ENCODE measurements at regions not wholly inside any gene's neighbourhood (a gene's known extent, or its start where the extent isn't known, plus 50 kb on each side); places are given as distances from the start of the nearest gene placed in this dataset.

DNA sequence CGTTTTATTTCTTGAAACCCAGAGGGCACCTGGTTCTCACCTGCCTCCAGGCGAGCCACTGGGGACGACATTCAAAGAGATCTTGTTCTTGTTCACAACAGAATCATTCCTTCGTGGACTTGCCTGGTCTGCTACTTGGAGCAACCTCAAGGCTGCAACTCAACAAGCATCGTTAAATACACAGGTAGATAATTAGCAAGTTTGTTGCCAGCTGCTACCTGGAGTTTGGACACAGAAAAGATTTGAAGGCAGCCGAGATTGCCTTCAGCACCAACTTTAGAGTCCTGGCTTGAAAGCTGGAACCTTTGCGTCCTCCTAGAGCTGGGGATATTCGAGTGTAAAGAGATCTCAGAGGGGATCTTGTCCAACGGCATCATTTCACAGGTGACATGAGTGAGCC, 89.6 kb upstream of the C7orf33 start:
- Histone ChIP-seq H3F3A (replicated peaks; ENCODE audit: low read depth) (0 out of 2 replicates have a peak, but pooled peaks cover 3% of the 10 kb centered on the region), H3K4me2 (peak overlapping the region; percentile 71; the same call in 1 of the 2 replicates), H3K9me2 (ENCODE audit: insufficient read depth) (no peaks in the 10 kb centered on the region), H3K4me3 (peak overlapping the region; percentile 39; the same call in 1 of the 2 replicates), H3K27me3 (ENCODE audit: insufficient read depth) (no peaks in the 10 kb centered on the region), H2AFZ (peak overlapping the region; percentile 94), H3K4me1 (ENCODE audit: insufficient read depth) (peaks cover 30% of the 10 kb centered on the region), H3K27ac (ENCODE audit: low read depth) (peak overlapping the region; percentile 74; the same call in 1 of the 2 replicates), H3K79me2 (replicated peaks; ENCODE audit: insufficient read depth) (no peaks in the 10 kb centered on the region), H4K20me1 (replicated peaks; ENCODE audit: insufficient read depth) (no peaks in the 10 kb centered on the region), H3K36me3 (ENCODE audit: insufficient read depth) (no peaks in the 10 kb centered on the region)
- Mint-ChIP-seq H3K4me1 (peaks cover 35% of the 10 kb centered on the region), H3K27me3 (ENCODE audit: insufficient read depth, low read depth, poor library complexity) (peaks cover 8% of the 10 kb centered on the region), H3K27ac (peak overlapping the region; percentile 18; the same call in 1 of the 2 replicates), H3K36me3 (ENCODE audit: low read depth) (no peaks in the 10 kb centered on the region), H3K4me3 (no peak overlapping the region), H3K9me3 (no peaks in the 10 kb centered on the region; the same call in 2 of the 3 replicates)
- ATAC-seq = no peak
- DNase-seq (ENCODE audit: low spot score) = no peak
- TF ChIP-seq JUNB (IDR thresholded peaks at IDR 0.05; ENCODE audit: unreplicated experiment) (no peak), ZNF114 (CRISPR knock-in tag; IDR thresholded peaks at IDR 0.05) (no peak), EZH2 (IDR thresholded peaks at IDR 0.05; ENCODE audit: low read depth, unreplicated experiment) (no peak), NANOG (IDR thresholded peaks at IDR 0.05; ENCODE audit: borderline replicate concordance) (no peak), CTCF (conservative IDR thresholded peaks at IDR 0.05; ENCODE audit: low read depth in 2 of 2) (no peak), ZNF462 (CRISPR knock-in tag; IDR thresholded peaks at IDR 0.05) (no peak), REST (IDR thresholded peaks at IDR 0.05; ENCODE audit: unreplicated experiment) (no peak), STAT1 (IDR thresholded peaks at IDR 0.05; ENCODE audit: unreplicated experiment) (no peak), EZH2phosphoT487 (IDR thresholded peaks at IDR 0.05; ENCODE audit: unreplicated experiment) (no peak), POLR2AphosphoS5 (IDR thresholded peaks at IDR 0.05; ENCODE audit: low read depth) (no peak), ZNF331 (CRISPR knock-in tag; IDR thresholded peaks at IDR 0.05; ENCODE audit: low read depth) (no peak), CREB1 (CRISPR knock-in tag; IDR thresholded peaks at IDR 0.05; ENCODE audit: low read depth) (no peak)
- TF ChIP-seq, protein P1, sequence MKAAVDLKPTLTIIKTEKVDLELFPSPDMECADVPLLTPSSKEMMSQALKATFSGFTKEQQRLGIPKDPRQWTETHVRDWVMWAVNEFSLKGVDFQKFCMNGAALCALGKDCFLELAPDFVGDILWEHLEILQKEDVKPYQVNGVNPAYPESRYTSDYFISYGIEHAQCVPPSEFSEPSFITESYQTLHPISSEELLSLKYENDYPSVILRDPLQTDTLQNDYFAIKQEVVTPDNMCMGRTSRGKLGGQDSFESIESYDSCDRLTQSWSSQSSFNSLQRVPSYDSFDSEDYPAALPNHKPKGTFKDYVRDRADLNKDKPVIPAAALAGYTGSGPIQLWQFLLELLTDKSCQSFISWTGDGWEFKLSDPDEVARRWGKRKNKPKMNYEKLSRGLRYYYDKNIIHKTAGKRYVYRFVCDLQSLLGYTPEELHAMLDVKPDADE (IDR thresholded peaks at IDR 0.05) = no peak
